ENCODE measurements at regions not wholly inside any gene's neighbourhood (a gene's known extent, or its start where the extent isn't known, plus 50 kb on each side); places are given as distances from the start of the nearest gene placed in this dataset.

- Mint-ChIP-seq H3K27ac (no peak overlapping the region), H3K4me1 (no peaks in the 10 kb centered on the region), H3K9me3 (peaks cover 3% of the 10 kb centered on the region), H3K36me3 (ENCODE audit: low read depth) (no peaks in the 10 kb centered on the region), H3K4me3 (no peak overlapping the region), H3K27me3 (peaks cover 2% of the 10 kb centered on the region)
- no peak for DNase-seq
- POLR2A ChIA-PET, result no interaction called here
- CTCF ChIA-PET, result interaction anchor here (0.6 kb wide), 1 partner anchor 435 kb away, joined by 3 read pairs; no protein-coding TSS in a partner anchor
Measured at GRCh38 chr6:80553071-80553740, 446.7 kb downstream of the BCKDHB start.

DNA sequence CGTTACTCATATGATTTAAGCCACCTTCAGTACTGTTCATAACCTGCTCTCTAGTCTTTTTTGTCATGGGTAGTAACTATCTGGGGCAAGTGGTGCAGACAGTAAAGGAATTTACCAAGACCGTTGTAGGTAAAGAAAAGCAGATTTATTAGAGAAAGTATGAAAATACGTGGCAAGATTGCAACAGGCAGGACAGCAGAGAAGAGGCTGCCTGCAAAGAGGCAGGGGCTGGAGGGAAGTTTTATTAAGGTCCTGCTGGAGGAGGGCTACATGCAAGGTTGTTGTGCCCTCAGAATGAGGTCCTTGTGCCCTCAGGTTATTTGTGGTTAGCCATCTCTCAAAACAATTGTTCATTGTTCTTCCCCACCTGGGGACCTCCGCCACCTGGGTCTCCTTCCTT is 444.3 kb downstream of the BCKDHB start:
- no peaks in the 10 kb centered on the region for H3K36me3 Mint-ChIP-seq (ENCODE audit: low read depth)
- peaks cover 4% of the 10 kb centered on the region for H3K27me3 Mint-ChIP-seq
- no peak for DNase-seq
- no peak overlapping the region for H3K27ac Mint-ChIP-seq
- peaks cover 2% of the 10 kb centered on the region for H3K9me3 Mint-ChIP-seq
- H3K4me3 Mint-ChIP-seq, result no peak overlapping the region
- no peaks in the 10 kb centered on the region for H3K4me1 Mint-ChIP-seq
- POLR2A ChIA-PET, result no interaction called here
- CTCF ChIA-PET, result no interaction called here

DNA sequence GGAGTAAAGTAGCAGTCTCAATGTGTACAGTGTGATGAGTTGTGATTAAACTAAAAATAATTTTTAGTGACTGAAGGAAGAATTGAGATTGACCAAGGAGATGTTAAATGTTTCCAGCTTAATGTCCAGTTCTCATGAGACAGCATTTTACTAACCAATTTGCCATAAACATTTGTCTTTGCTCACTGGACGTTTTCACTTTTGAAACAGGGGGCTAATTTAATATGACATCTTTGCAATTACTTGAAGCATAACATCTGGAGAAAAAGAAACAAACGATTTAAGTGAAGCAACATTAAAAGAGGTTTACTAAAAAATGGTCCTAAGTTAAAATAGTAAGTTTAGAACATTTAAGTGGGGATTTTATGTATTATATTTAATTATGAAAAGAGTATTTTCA is 443.8 kb downstream of the BCKDHB start:
- H3K4me1 Mint-ChIP-seq, result no peaks in the 10 kb centered on the region
- POLR2A ChIA-PET, result no interaction called here
- H3K9me3 Mint-ChIP-seq, result no peaks in the 10 kb centered on the region
- H3K27ac Mint-ChIP-seq, result no peak overlapping the region
- H3K36me3 Mint-ChIP-seq (ENCODE audit: low read depth), result no peaks in the 10 kb centered on the region
- CTCF ChIA-PET, result no interaction called here
- no peak overlapping the region for H3K4me3 Mint-ChIP-seq
- H3K27me3 Mint-ChIP-seq, result peaks cover 4% of the 10 kb centered on the region
- no peak for DNase-seq

GRCh38 chr6:80548532-80548931 is 442.1 kb downstream of the BCKDHB start:
- ChIA-PET POLR2A (no interaction called here), CTCF (no interaction called here)
- H3K4me1 Mint-ChIP-seq, result no peaks in the 10 kb centered on the region
- H3K36me3 Mint-ChIP-seq (ENCODE audit: low read depth), result no peaks in the 10 kb centered on the region
- no peak for DNase-seq
- H3K9me3 Mint-ChIP-seq, result no peaks in the 10 kb centered on the region
- H3K27ac Mint-ChIP-seq, result no peak overlapping the region
- H3K27me3 Mint-ChIP-seq, result peaks cover 4% of the 10 kb centered on the region
- H3K4me3 Mint-ChIP-seq, result no peak overlapping the region

- ChIA-PET CTCF (no interaction called here), POLR2A (no interaction called here)
- Mint-ChIP-seq H3K36me3 (ENCODE audit: low read depth) (no peaks in the 10 kb centered on the region), H3K27me3 (peaks cover 4% of the 10 kb centered on the region), H3K9me3 (no peaks in the 10 kb centered on the region), H3K27ac (no peak overlapping the region), H3K4me3 (no peak overlapping the region), H3K4me1 (no peaks in the 10 kb centered on the region)
- no peak for DNase-seq
Measured at GRCh38 chr6:80547827-80548226, 441.4 kb downstream of the BCKDHB start.

- no peaks in the 10 kb centered on the region for H3K9me3 Mint-ChIP-seq
- DNase-seq, result no peak
- CTCF ChIA-PET, result no interaction called here
- no peak overlapping the region for H3K27ac Mint-ChIP-seq
- H3K4me3 Mint-ChIP-seq, result no peak overlapping the region
- H3K27me3 Mint-ChIP-seq, result peaks cover 2% of the 10 kb centered on the region
- peaks cover 3% of the 10 kb centered on the region for H3K4me1 Mint-ChIP-seq
- no peaks in the 10 kb centered on the region for H3K36me3 Mint-ChIP-seq (ENCODE audit: low read depth)
- POLR2A ChIA-PET, result no interaction called here
Measured at GRCh38 chr6:80544976-80545722, 438.7 kb downstream of the BCKDHB start.

GRCh38 chr6:80544555-80544954 is 438.1 kb downstream of the BCKDHB start:
- peaks cover 2% of the 10 kb centered on the region for H3K27me3 Mint-ChIP-seq
- H3K27ac Mint-ChIP-seq, result no peak overlapping the region
- no peaks in the 10 kb centered on the region for H3K9me3 Mint-ChIP-seq
- ChIA-PET CTCF (no interaction called here), POLR2A (no interaction called here)
- no peak for DNase-seq
- peaks cover 3% of the 10 kb centered on the region for H3K4me1 Mint-ChIP-seq
- H3K36me3 Mint-ChIP-seq (ENCODE audit: low read depth), result no peaks in the 10 kb centered on the region
- no peak overlapping the region for H3K4me3 Mint-ChIP-seq

DNA sequence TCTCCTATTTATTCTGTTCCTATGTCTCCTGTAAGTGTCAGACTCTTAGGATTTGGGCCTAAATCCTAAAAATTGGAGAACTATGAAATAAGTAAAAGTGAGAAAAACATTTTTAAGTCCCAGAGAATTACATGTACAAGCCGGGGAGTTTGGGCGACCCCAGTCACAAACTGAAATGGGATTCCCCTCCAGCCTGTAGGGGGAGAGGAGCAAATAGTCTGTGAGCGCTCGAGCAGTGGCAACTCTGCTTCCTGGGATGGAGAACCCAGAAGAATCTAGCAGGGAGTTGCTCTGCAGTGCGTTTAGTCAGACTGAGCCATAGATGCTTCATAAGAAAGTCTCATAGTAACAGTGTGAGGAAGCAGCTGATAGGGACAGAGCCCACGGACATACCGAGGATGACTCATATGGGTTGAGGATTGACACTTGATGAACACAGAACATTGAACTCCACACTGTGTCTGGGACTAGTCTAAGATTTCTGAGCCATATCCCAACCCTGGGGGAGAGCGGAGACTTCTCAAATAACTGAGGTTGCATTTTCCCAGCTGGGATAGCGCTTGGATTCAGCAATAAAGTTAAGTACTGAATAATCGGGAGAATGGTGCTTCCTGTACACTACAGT is 437.2 kb downstream of the BCKDHB start:
- peaks cover 3% of the 10 kb centered on the region for H3K4me1 Mint-ChIP-seq
- H3K4me3 Mint-ChIP-seq, result no peak overlapping the region
- ChIA-PET CTCF (no interaction called here), POLR2A (no interaction called here)
- H3K27me3 Mint-ChIP-seq, result peaks cover 2% of the 10 kb centered on the region
- no peak for DNase-seq
- H3K9me3 Mint-ChIP-seq, result no peaks in the 10 kb centered on the region
- H3K36me3 Mint-ChIP-seq (ENCODE audit: low read depth), result no peaks in the 10 kb centered on the region
- H3K27ac Mint-ChIP-seq, result no peak overlapping the region

- no peaks in the 10 kb centered on the region for H3K9me3 Mint-ChIP-seq
- CTCF ChIA-PET, result no interaction called here
- H3K27ac Mint-ChIP-seq, result no peak overlapping the region
- POLR2A ChIA-PET, result no interaction called here
- DNase-seq, result no peak
- H3K36me3 Mint-ChIP-seq (ENCODE audit: low read depth), result no peaks in the 10 kb centered on the region
- peaks cover 3% of the 10 kb centered on the region for H3K4me1 Mint-ChIP-seq
- H3K4me3 Mint-ChIP-seq, result no peak overlapping the region
- H3K27me3 Mint-ChIP-seq, result peaks cover 2% of the 10 kb centered on the region
Measured at GRCh38 chr6:80543151-80543550, 436.7 kb downstream of the BCKDHB start.

DNA sequence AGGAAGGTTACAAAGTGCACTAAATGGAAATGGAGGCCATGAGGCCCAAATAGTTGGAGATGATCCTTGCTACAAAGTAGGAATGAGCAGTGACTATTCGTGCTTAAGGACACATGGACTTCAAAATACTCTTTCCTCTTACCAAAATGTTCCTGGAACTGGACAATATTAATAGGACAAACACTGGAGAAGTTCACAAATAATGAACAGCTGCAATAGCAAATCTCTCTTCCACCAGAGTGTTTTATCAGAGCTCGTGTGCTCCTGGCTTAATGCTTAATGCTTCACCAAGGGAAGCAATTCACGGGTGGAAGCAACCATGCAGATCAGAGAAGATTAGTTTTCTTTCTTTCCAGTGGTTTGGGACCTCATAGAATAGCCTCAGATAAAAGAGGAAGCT is 435.4 kb downstream of the BCKDHB start:
- Mint-ChIP-seq H3K36me3 (ENCODE audit: low read depth) (no peaks in the 10 kb centered on the region), H3K27ac (no peak overlapping the region), H3K27me3 (peaks cover 2% of the 10 kb centered on the region), H3K4me3 (no peak overlapping the region), H3K4me1 (peaks cover 3% of the 10 kb centered on the region), H3K9me3 (no peaks in the 10 kb centered on the region)
- no peak for DNase-seq
- POLR2A ChIA-PET, result no interaction called here
- CTCF ChIA-PET, result no interaction called here

GRCh38 chr6:80541181-80541580 is 434.7 kb downstream of the BCKDHB start:
- peaks cover 2% of the 10 kb centered on the region for H3K27me3 Mint-ChIP-seq
- POLR2A ChIA-PET, result no interaction called here

GRCh38 chr6:80540700-80541099 is 434.2 kb downstream of the BCKDHB start:
- H3K4me1 Mint-ChIP-seq, result peaks cover 3% of the 10 kb centered on the region
- no peak overlapping the region for H3K27ac Mint-ChIP-seq

More at GRCh38 chr6:80541181-80541580, 434.7 kb downstream of the BCKDHB start:
- CTCF ChIA-PET, result no interaction called here
- H3K9me3 Mint-ChIP-seq, result no peaks in the 10 kb centered on the region
- H3K4me3 Mint-ChIP-seq, result no peak overlapping the region
- no peaks in the 10 kb centered on the region for H3K36me3 Mint-ChIP-seq (ENCODE audit: low read depth)
- peaks cover 3% of the 10 kb centered on the region for H3K4me1 Mint-ChIP-seq
- DNase-seq, result no peak
- H3K27ac Mint-ChIP-seq, result no peak overlapping the region

GRCh38 chr6:80537118-80537972 is 430.9 kb downstream of the BCKDHB start:
- no peak overlapping the region for H3K4me3 Mint-ChIP-seq
- H3K4me1 Mint-ChIP-seq, result peaks cover 3% of the 10 kb centered on the region
- no peak overlapping the region for H3K27ac Mint-ChIP-seq
- no peaks in the 10 kb centered on the region for H3K27me3 Mint-ChIP-seq
- POLR2A ChIA-PET, result no interaction called here
- no peak for DNase-seq
- peaks cover 2% of the 10 kb centered on the region for H3K9me3 Mint-ChIP-seq
- CTCF ChIA-PET, result interaction anchor here (2.4 kb wide), 1 partner anchor 14 kb away, joined by 5 read pairs; no protein-coding TSS in a partner anchor
- no peaks in the 10 kb centered on the region for H3K36me3 Mint-ChIP-seq (ENCODE audit: low read depth)

More at GRCh38 chr6:80540700-80541099, 434.2 kb downstream of the BCKDHB start:
- no peak for DNase-seq
- Mint-ChIP-seq H3K36me3 (ENCODE audit: low read depth) (no peaks in the 10 kb centered on the region), H3K4me3 (no peak overlapping the region), H3K27me3 (no peaks in the 10 kb centered on the region), H3K9me3 (peaks cover under 1% of the 10 kb centered on the region)
- ChIA-PET POLR2A (no interaction called here), CTCF (no interaction called here)
